ENCODE measurements at regions not wholly inside any gene's neighbourhood (a gene's known extent, or its start where the extent isn't known, plus 50 kb on each side); places are given as distances from the start of the nearest gene placed in this dataset.

GRCh38 chr12:58803908-58804307, 116.4 kb downstream of the LRIG3 start:
- H2AFZ ChIP-seq (ENCODE audit: low read depth, low read length, poor library complexity, severe bottlenecking): no peak overlapping the region
- H3K4me2 ChIP-seq (ENCODE audit: low read length): no peak overlapping the region
- DNase-seq (ENCODE audit: low read depth, low spot score) (no peak), ATAC-seq (no peak)
- no peaks in the 10 kb centered on the region for H4K20me1 ChIP-seq (ENCODE audit: insufficient read depth)
- no peaks in the 10 kb centered on the region for H3K36me3 ChIP-seq (ENCODE audit: control insufficient read depth in 1 of 2, insufficient read depth in 2 of 2, low read length in 2 of 2)
- BruUV-seq (replicated peaks): no TSS peak
- TF ChIP-seq MAX (IDR thresholded peaks at IDR 0.05) (no peak), ZBTB33 (IDR thresholded peaks at IDR 0.05; ENCODE audit: extremely low read depth, insufficient replicate concordance, low read length) (no peak), POLR2AphosphoS5 (IDR thresholded peaks at IDR 0.05; ENCODE audit: low read depth, low read length) (no peak), CTCF (IDR thresholded peaks at IDR 0.05 in 2 of 3, conservative IDR thresholded peaks at IDR 0.05 in 1 of 3; ENCODE audit: borderline replicate concordance in 1 of 3, insufficient read depth in 1 of 3, low read depth in 2 of 3, low read length in 2 of 3) (no peak)
- H3K79me2 ChIP-seq (ENCODE audit: insufficient read depth, low read length): no peaks in the 10 kb centered on the region
- ChIA-PET CTCF (interaction anchor here (1.5 to 1.7 kb wide), 2 partner anchors 30 to 263 kb away, joined by 3 read pairs; no protein-coding TSS in a partner anchor), POLR2A (no interaction called here), RAD21 (ENCODE audit: low non-redundant PET in 1 of 2, low total read pairs in 2 of 2, uncharacterized antibody in 2 of 2, unreplicated experiment in 2 of 2) (no interaction called here)
- no peaks in the 10 kb centered on the region for H3K27me3 ChIP-seq (ENCODE audit: insufficient read depth, low read length)
- H3K9me3 ChIP-seq (ENCODE audit: control insufficient read depth in 1 of 2, insufficient read depth in 1 of 2, low read depth in 1 of 2, low read length in 2 of 2): no peaks in the 10 kb centered on the region
- no peak overlapping the region for H3K9ac ChIP-seq (ENCODE audit: low read length)
- H3K27ac ChIP-seq (ENCODE audit: low read depth, low read length): no peak overlapping the region
- no peaks in the 10 kb centered on the region for H3K9me2 ChIP-seq (ENCODE audit: insufficient read depth)
- intact Hi-C loops (cut with micrococcal nuclease): no loop called here
- H3K4me3 ChIP-seq (replicated peaks in 1 of 2; ENCODE audit: low read depth in 1 of 2, low read length in 2 of 2): no peak overlapping the region
- H3K4me1 ChIP-seq (ENCODE audit: control insufficient read depth in 1 of 2, insufficient read depth in 2 of 2, low read length in 2 of 2): no peaks in the 10 kb centered on the region
